GM18517 (cell line): ENCODE measurements at regions not wholly inside any gene's neighbourhood (a gene's known extent, or its start where the extent isn't known, plus 50 kb on each side); places are given as distances from the start of the nearest gene placed in this dataset.

Experiments
- ATAC-seq: cut with Tn5 transposase; IDR thresholded peaks from one replicate; pipeline ENCODE4 v1.9.1; 2021; ENCODE audit warnings: mild to moderate bottlenecking, moderate library complexity; ENCODE audit not compliant: unreplicated experiment

- no peak for ATAC-seq
Observed at GRCh38 chr10:78912361-78913218, 156.2 kb upstream of the ZMIZ1 start.

DNA sequence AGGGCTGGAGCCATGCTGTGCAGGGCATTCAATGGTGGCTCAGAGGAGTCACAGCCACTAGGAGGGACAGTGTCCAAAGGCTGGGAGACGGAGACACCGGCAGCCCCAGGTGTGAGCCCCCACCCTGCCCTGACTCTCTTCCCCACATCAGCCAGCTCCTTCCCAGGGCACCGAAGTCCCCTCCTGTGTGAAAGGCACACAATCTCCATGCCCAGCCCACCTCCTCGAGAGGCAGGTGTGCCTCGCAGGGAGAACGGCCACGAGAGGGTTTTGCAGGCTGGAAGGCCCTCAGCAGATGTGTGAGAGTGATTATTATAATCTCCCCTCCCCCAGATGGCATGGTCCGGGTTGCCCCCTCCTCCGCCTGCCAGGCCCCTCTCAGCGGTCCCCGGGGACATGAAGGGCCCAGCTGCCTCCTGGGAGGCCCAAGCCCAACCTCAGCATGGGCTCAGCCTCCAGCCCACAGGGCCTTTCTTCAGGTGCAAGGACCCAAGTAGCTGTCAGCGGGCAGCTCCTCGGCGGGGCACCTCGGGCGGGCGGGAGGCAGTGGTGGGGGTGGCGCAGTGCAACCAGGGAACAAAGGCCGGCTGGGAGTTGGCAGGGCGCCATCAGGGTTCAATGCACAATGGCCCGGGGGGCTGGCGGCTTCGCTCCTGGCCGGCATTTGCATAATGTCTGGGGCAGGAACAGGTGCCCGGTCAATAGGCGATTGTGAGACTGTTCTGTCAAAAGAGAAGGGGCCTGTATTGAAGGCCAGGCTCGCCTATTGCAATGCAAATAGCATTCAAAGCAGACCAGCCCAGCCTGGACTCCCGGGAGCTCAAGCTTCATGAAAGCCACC lies 155.3 kb upstream of the ZMIZ1 start:
- ATAC-seq: no peak

GRCh38 chr10:78914060-78914378 lies 154.7 kb upstream of the ZMIZ1 start:
- ATAC-seq: no peak

DNA sequence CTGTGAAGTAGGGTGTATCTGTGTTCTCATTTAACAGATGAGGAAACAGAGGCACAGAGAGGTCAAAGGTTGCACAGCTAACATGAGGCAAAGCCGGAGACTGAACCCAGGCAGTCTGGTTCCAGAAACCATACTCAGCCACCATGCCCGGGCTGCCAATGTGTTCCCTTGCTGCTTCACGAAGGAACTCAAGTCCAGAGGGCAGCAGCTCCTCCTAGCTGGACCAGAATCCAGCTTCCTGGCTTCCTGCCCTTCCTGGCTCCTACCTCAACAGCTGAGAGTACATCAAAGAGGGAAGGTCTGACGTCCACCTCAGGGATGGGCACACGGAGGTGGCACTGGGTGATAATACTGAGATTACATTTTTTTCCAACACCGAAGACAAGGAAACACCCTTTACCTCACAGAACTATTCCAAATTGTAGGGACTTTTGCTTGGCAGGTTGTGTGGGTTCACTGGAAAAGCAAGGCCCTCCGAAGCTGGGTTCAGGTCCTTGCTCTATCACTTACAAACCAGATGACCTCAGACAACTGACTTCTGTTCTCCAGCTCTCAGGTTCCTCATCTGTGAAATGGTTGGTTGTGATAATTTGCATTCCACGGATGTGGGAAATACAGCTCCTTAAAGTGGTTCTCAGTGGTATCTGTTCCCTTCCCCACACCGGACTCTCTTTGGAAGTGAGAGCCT lies 154.1 kb upstream of the ZMIZ1 start:
- ATAC-seq: no peak

GRCh38 chr10:78915190-78915518 lies 153.6 kb upstream of the ZMIZ1 start:
- ATAC-seq: no peak

DNA sequence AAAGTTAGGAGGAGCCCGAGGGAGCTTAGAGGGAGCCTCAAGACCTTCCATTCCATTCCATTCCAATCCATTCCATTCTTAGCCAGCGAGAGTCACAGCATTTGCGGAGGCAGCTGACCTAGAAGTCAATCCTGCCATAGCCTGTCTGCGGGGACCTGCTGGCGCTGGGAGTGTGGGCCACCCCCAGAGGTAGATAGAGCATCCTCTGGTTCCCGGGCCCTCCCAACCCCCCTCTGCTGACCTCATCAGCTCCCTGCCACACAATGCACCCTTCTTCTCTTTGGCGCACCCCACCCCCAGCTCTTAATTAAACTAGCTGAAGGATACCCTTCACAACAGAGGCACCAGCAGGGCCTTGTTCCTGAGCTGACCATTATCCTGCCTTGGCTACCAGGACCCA lies 152.5 kb upstream of the ZMIZ1 start:
- ATAC-seq: no peak

DNA sequence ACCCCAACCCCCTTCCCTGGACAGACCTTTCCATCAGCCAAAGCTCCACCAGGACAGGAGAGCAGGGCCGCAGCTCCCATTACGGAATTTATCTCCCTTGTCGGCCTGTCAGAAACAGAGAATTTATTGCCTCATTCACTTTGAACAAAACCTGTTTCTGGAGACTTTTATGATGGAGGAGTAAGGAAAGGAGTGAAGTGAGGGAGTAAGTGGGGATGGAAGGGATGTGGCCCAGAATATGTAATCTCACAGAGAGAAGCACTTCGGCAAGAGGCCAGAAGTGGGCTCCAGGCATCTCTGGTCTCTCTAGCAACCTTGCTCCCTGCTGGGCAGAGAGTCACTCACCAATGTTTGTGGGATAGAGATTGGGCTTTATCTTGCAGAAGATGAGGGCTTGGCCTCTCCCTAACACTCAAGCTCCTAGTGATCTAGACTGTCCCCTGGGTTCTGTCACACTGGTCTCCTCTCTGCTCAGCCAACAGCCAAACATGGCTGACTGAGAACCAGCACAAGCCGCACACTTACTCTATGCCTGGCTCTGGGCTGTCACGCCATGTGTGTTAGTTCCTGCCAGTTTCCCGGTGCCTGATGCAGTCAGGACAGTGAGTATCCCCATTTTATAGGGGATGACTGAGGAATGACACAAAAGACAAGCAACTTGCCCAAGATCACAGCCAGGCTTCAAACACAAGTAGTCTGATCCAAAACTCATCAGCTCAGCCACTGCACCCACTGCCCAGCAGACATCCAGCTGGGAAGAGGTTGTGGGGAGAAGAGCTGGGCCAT lies 149.4 kb upstream of the ZMIZ1 start:
- no peak for ATAC-seq

DNA sequence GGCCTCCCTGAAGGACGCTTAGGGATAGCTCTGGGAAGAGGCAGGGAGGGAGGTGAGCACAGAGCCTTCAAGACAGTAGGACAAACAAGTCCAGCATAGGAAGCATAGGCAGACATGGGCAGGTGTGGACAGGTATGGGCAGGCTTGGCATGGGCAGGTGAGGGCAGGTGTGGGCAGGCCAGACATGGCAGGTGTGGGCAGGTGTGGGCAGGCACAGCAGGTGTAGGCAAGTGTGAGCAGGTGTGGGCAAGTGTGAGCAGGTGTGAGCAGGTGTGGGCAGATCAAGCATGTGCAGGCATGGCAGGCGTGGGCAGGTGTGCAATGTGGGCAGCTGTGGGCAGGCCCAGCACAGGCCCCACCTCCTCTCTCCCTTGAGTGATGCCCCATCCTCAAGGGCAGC lies 148.8 kb upstream of the ZMIZ1 start:
- no peak for ATAC-seq

GRCh38 chr10:78921895-78922294 lies 146.9 kb upstream of the ZMIZ1 start:
- no peak for ATAC-seq

- ATAC-seq: no peak
Observed at GRCh38 chr10:78923647-78924318, 145.0 kb upstream of the ZMIZ1 start.

- ATAC-seq: no peak
Observed at GRCh38 chr10:78924319-78925003, 144.3 kb upstream of the ZMIZ1 start.

DNA sequence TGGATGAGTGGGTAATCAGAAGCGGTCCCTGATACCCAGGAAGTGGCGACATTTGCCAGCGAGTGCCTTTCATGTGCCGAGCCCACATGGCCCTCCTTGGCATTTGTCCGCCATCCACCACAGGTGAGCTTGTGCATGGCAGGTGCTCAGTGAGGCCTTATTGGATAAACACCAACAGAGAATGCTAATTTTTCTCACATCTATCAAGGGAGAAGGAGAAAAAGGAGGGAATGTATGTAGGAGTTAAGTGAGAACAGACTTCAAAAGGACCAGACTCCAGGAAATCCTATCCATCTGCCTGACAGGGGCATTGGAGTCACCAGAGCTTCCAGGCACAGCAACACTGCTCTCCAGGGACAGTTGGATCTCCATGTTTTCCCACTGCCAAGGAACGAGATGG lies 143.5 kb upstream of the ZMIZ1 start:
- ATAC-seq: no peak

DNA sequence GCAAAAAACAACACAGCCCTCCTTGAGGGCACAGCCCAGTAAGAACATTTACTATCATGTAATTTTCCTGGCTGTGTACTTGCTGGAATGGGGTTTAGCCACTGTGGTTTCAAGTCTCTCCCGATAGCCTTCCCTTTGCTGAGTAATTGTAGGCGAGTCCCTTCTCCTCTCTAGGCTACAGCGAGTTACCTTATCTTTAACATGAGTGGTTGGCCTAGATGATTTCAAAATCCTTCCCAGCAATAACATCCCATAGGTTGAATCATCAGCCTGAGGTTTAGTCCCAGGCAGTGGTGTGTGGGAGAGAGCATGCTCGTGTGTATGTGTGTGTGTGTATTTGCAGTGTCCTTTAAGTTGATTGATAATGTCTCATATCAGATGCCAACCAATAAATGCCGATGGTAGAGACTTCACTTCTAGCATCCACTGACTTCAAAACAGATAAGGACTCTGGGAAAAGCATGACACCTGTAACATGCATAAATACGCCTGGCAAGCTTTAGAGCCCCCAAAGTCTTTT lies 142.9 kb upstream of the ZMIZ1 start:
- no peak for ATAC-seq

DNA sequence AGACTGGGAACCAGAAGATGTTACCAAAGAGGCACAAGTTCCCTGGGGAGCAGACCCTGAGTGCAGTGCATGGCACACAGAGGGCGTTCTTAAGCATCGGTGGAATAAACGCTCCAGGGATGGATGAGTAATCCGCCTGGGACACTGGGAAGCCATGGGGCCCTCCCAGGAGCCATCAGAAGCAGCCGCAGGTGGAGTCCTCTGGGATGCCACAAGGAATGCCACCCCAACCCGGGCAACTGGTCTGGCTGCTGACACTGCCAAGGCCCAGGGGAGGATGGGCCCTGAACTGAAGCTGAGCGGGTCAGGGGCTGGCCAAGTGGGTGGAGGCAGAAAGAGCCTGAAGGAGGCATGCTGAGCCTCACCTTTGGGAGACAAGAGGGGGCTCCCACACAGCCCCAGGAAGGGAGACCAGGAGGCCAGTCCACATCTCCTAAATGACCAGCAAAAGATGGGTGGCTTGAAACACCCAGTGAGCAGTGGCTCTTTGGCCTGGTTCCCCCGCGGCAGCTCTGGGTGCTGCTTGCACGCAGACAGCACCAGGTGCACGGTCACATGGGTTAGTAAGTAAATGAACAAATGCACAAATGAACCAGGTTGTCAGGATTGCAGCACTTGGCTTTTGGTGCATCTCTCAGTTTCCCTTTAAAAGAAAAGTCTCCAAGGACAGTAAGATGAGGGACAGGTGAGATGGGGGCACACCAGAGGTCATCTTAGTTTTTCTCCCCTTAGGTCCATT lies 141.3 kb upstream of the ZMIZ1 start:
- no peak for ATAC-seq

GRCh38 chr10:78928330-78928729 lies 140.4 kb upstream of the ZMIZ1 start:
- ATAC-seq: no peak

DNA sequence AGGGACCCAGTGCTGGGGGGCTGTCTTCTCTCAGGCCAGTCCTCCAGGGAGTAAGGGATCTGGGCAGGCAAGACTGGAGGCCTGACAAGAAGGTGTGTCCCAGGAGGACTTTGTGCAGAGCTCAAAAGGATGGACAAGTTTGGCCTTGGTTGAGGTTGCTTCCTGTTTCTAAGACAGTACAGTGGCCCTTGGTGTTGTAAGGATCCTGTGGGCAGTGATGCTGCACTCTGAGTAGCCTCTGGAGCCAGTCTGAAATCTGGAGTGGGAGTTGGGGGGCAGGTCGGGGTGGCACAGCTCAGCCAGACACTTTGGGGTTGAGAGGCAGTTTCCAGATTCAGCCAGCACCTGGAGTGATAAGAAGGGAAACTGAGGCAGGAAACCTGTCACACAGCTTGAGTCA lies 139.2 kb upstream of the ZMIZ1 start:
- no peak for ATAC-seq

DNA sequence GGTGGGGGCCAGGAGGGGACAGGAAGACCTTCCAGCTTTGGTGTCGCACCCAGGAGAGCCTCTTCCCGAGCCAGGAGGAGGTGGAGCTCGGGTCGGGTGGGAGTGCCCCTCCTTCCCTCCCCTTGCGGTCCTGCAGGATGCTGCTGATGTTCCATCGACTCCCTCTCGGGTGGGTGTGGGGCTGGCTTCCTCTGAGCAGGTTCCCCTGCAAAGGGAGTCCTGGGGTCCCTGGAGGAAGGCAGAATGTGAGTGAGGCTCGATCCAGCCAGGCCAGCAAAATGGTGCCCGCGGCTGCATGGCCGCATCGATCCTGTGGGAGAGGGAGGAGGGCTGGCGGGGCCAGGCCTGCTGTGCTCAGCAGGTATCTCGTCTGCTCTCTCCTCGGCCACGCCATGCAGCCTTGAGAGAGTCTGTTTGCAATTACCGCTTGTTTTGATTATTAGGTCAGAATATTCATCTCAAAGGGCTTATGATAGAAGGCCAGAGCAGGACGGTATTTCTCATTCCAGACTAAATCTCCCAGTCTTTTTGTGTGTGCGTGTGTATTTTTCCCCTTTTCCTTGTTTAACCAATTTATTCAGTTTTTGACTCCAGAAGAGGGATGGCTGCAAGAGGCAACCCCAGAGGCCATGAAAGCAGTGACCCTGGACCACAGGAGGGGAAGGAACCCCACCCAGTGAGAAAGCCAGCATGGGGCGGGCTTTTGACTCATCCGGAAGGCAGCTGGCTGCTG lies 137.3 kb upstream of the ZMIZ1 start:
- no peak for ATAC-seq

GRCh38 chr10:78932054-78932386 lies 136.7 kb upstream of the ZMIZ1 start:
- no peak for ATAC-seq
